ENCODE measurements at regions not wholly inside any gene's neighbourhood (a gene's known extent, or its start where the extent isn't known, plus 50 kb on each side); places are given as distances from the start of the nearest gene placed in this dataset.

DNA sequence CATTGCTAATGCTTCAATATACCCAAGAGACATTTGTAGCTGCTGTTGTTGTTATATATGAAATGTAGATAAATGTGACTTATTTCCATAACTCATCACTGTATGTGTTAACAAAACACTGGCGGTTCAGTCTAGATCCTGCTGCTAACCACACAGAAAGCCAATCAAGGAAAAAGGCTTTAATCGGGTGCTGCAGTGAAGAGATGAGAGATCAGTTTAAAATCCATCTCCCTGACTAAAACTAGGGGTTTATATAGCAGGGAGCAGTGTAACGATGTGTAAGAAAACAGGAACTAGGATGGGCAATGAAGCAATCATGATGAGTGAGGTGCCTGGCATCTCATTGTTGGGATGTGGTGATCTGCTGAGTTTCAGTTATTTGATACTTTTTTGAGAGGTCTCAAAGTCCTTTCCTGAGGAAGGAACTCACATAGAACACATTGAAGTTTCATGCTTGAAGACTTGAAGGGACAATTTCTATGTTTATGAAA is 677.7 kb upstream of the CDH7 start:
- no peaks in the 10 kb centered on the region for H3K79me2 ChIP-seq (ENCODE audit: insufficient read depth, low read length)
- no peak overlapping the region for H3K4me2 ChIP-seq (ENCODE audit: low read depth, low read length)
- in situ Hi-C loops (cut with HindIII; ENCODE audit: extremely low pct_ligation_motif_present, low pct_unique_long_range_greater_than_20kb): no loop called here
- TF ChIP-seq ZNF124 (CRISPR knock-in tag; IDR thresholded peaks at IDR 0.05) (peak; percentile 95), ASH2L (IDR thresholded peaks at IDR 0.05; ENCODE audit: insufficient read length, low read depth, low read length) (no peak), ZNF562 (CRISPR knock-in tag; IDR thresholded peaks at IDR 0.05; ENCODE audit: borderline replicate concordance) (no peak)
- no peak overlapping the region for H3K4me3 ChIP-seq (replicated peaks in 1 of 3; ENCODE audit: insufficient read depth in 1 of 3, low read depth in 2 of 3, low read length in 3 of 3)
- H3K9ac ChIP-seq (ENCODE audit: insufficient read depth, low read depth, low read length): no peak overlapping the region
- ATAC-seq (no peak), DNase-seq (ENCODE audit: low spot score) (no peak), FAIRE-seq (no peak)
- H3K27me3 ChIP-seq (ENCODE audit: control insufficient read depth in 1 of 2, insufficient read depth in 2 of 2, low read length in 2 of 2): no peaks in the 10 kb centered on the region; a peak in 1 of 5 replicates
- CTCF ChIA-PET (ENCODE audit: low intra/inter-chr PET ratio, low total read pairs): no interaction called here
- POLR2A ChIA-PET: no interaction called here
- H2AFZ ChIP-seq (ENCODE audit: low read length): no peak overlapping the region
- 0% methylated on average over 3 of the region's 3 CpGs for WGBS (ENCODE audit: low lambda C conversion rate)
- no TSS peak for BruUV-seq (replicated peaks)
- H3K36me3 ChIP-seq (replicated peaks in 1 of 2; ENCODE audit: control insufficient read depth in 1 of 2, insufficient read depth in 2 of 2, low read length in 2 of 2): no peaks in the 10 kb centered on the region
- H3K9me3 ChIP-seq (ENCODE audit: low read length): peaks cover 26% of the 10 kb centered on the region
- no peaks in the 10 kb centered on the region for H4K20me1 ChIP-seq (ENCODE audit: insufficient read depth, low read length)
- no peaks in the 10 kb centered on the region for H3K4me1 ChIP-seq (ENCODE audit: insufficient read depth, low read length)
- intact Hi-C loops (cut with micrococcal nuclease; ENCODE audit: unreplicated experiment): no loop called here
- H3K27ac ChIP-seq (ENCODE audit: extremely low read length, insufficient read depth, low read length): no peak overlapping the region

DNA sequence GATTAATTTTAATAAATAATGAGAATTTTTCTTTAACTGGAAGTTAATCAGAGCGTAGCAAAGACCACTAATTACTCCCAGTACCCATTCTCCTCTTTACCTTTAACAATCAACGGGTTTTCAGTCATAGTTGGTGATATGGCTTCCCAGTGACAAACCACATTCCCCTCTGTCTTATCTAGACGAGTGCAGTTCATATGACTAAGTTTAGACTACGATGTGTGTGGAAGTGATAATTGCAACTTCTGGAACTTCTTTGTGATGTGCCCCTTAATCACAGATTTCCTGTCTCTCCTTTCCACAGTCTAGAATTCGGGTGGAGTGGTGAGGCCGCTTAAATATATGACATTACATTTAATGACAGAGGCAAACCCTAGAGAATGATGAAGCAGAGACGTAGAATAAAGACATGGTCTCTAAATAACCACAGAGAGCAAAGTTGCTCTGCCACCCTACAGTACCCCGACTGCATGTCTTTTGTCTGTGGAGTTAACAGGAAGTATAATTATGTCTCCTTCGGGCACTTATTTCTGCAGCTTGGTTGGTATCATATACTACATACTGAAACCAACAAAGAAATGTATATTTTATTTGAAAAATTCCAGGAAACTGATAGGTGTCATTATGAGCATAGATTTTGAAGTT is 693.3 kb upstream of the CDH7 start:
- Histone ChIP-seq H3K9me3 (ENCODE audit: low read length) (no peaks in the 10 kb centered on the region), H2AFZ (ENCODE audit: low read length) (peak overlapping the region; percentile 37), H3K79me2 (ENCODE audit: insufficient read depth, low read length) (no peaks in the 10 kb centered on the region), H3K27ac (ENCODE audit: extremely low read length, insufficient read depth, low read length) (no peak overlapping the region), H3K4me1 (ENCODE audit: insufficient read depth, low read length) (no peaks in the 10 kb centered on the region), H3K9ac (ENCODE audit: insufficient read depth, low read depth, low read length) (no peak overlapping the region), H4K20me1 (ENCODE audit: insufficient read depth, low read length) (no peaks in the 10 kb centered on the region), H3K36me3 (replicated peaks in 1 of 2; ENCODE audit: control insufficient read depth in 1 of 2, insufficient read depth in 2 of 2, low read length in 2 of 2) (no peaks in the 10 kb centered on the region), H3K4me3 (replicated peaks in 1 of 3; ENCODE audit: insufficient read depth in 1 of 3, low read depth in 2 of 3, low read length in 3 of 3) (peak overlapping the region in 1 of 3 experiments; percentile 16; a peak in 1 of 6 replicates), H3K4me2 (ENCODE audit: low read depth, low read length) (peak overlapping the region; percentile 15; the same call in 1 of the 2 replicates), H3K27me3 (ENCODE audit: control insufficient read depth in 1 of 2, insufficient read depth in 2 of 2, low read length in 2 of 2) (no peaks in the 10 kb centered on the region)
- no peak; the same call in 2 of the 3 replicates for ATAC-seq
- intact Hi-C loops (cut with micrococcal nuclease; ENCODE audit: unreplicated experiment): no loop called here
- TF ChIP-seq ELF1 (CRISPR knock-in tag; IDR thresholded peaks at IDR 0.05): no peak
- TF ChIP-seq FOXM1 (CRISPR knock-in tag; IDR thresholded peaks at IDR 0.05): no peak
- TF ChIP-seq ETV5 (CRISPR knock-in tag; IDR thresholded peaks at IDR 0.05; ENCODE audit: borderline replicate concordance): no peak
- no peak for TF ChIP-seq ZNF598 (CRISPR knock-in tag; IDR thresholded peaks at IDR 0.05; ENCODE audit: borderline replicate concordance)
- no peak for TF ChIP-seq SMAD3 (CRISPR knock-in tag; IDR thresholded peaks at IDR 0.05)
- TF ChIP-seq ZNF335 (CRISPR knock-in tag; IDR thresholded peaks at IDR 0.05): no peak
- no peak for TF ChIP-seq TCF12 (IDR thresholded peaks at IDR 0.05)
- no peak for TF ChIP-seq TCF12 (CRISPR knock-in tag; IDR thresholded peaks at IDR 0.05)
- TF ChIP-seq, protein P1, sequence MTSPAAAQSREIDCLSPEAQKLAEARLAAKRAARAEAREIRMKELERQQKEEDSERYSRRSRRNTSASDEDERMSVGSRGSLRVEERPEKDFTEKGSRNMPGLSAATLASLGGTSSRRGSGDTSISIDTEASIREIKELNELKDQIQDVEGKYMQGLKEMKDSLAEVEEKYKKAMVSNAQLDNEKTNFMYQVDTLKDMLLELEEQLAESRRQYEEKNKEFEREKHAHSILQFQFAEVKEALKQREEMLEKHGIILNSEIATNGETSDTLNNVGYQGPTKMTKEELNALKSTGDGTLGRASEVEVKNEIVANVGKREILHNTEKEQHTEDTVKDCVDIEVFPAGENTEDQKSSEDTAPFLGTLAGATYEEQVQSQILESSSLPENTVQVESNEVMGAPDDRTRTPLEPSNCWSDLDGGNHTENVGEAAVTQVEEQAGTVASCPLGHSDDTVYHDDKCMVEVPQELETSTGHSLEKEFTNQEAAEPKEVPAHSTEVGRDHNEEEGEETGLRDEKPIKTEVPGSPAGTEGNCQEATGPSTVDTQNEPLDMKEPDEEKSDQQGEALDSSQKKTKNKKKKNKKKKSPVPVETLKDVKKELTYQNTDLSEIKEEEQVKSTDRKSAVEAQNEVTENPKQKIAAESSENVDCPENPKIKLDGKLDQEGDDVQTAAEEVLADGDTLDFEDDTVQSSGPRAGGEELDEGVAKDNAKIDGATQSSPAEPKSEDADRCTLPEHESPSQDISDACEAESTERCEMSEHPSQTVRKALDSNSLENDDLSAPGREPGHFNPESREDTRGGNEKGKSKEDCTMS (CRISPR knock-in tag; conservative IDR thresholded peaks at IDR 0.05): no peak
- DNase-seq (ENCODE audit: low spot score): no peak
- BruUV-seq (replicated peaks): no TSS peak
- POLR2A ChIA-PET: no interaction called here
- CTCF ChIA-PET (ENCODE audit: low intra/inter-chr PET ratio, low total read pairs): no interaction called here
- under 1% methylated on average over 9 of the region's 9 CpGs for WGBS (ENCODE audit: low lambda C conversion rate)
- no peak for FAIRE-seq
- in situ Hi-C loops (cut with HindIII; ENCODE audit: extremely low pct_ligation_motif_present, low pct_unique_long_range_greater_than_20kb): no loop called here
